IPS-18a (cell line): ENCODE measurements at regions not wholly inside any gene's neighbourhood (a gene's known extent, or its start where the extent isn't known, plus 50 kb on each side); places are given as distances from the start of the nearest gene placed in this dataset.
A peak's percentile ranks its signal among the peaks of the same experiment; 100 is the strongest.
"Not testable (repeated sequence)": the region's sequence is repeated elsewhere in the genome, so short reads cannot be mapped to it uniquely, and the experiment has no call there.

Source experiments
- H3K27ac ChIP-seq: one replicate; pipeline ENCODE4 v1.5.1; 2013; ENCODE audit warnings: low read length
- H3K27me3 ChIP-seq: one replicate; pipeline ENCODE4 v1.6.1; 2013; ENCODE audit warnings: mild to moderate bottlenecking, low read length; ENCODE audit not compliant: control insufficient read depth, insufficient read depth
- H3K36me3 ChIP-seq: one replicate; pipeline ENCODE4 v1.6.1; 2013; ENCODE audit warnings: low read depth, low read length; ENCODE audit not compliant: control insufficient read depth
- H3K4me1 ChIP-seq: one replicate; pipeline ENCODE4 v1.6.1; 2013; ENCODE audit warnings: low read depth, low read length; ENCODE audit not compliant: control insufficient read depth
- H3K4me3 ChIP-seq: one replicate; pipeline ENCODE4 v1.5.1; 2013; ENCODE audit warnings: low read length
- H3K9ac ChIP-seq: one replicate; pipeline ENCODE4 v1.6.1; 2013; ENCODE audit warnings: mild to moderate bottlenecking, low read length, moderate library complexity
- H3K9me3 ChIP-seq: one replicate; pipeline ENCODE4 v1.6.1; 2013; ENCODE audit warnings: low read depth, low read length; ENCODE audit not compliant: control insufficient read depth

GRCh38 chr9:39728862-39729261, 373.4 kb downstream of the SPATA31A1 start:
- not testable (repeated sequence) for H3K9me3 ChIP-seq, H3K36me3 ChIP-seq, H3K4me3 ChIP-seq, H3K27me3 ChIP-seq, H3K9ac ChIP-seq, H3K27ac ChIP-seq, H3K4me1 ChIP-seq

- H3K9me3 ChIP-seq, H3K4me1 ChIP-seq, H3K9ac ChIP-seq, H3K27me3 ChIP-seq, H3K36me3 ChIP-seq, H3K4me3 ChIP-seq, H3K27ac ChIP-seq: not testable (repeated sequence)
These were observed 389.4 kb downstream of the SPATA31A1 start for GRCh38 chr9:39744898-39745297.

- not testable (repeated sequence) for H3K27ac ChIP-seq, H3K4me3 ChIP-seq, H3K27me3 ChIP-seq, H3K4me1 ChIP-seq, H3K9me3 ChIP-seq, H3K9ac ChIP-seq, H3K36me3 ChIP-seq
These were observed 420.1 kb downstream of the SPATA31A1 start for GRCh38 chr9:39775570-39775969.

- H3K27ac ChIP-seq, H3K9ac ChIP-seq, H3K27me3 ChIP-seq, H3K4me1 ChIP-seq, H3K4me3 ChIP-seq, H3K36me3 ChIP-seq, H3K9me3 ChIP-seq: not testable (repeated sequence)
These were observed 435.9 kb downstream of the SPATA31A1 start for GRCh38 chr9:39791356-39791755.

GRCh38 chr9:39797935-39798334, 442.5 kb downstream of the SPATA31A1 start:
- H3K9ac ChIP-seq, H3K27me3 ChIP-seq, H3K4me1 ChIP-seq, H3K27ac ChIP-seq, H3K4me3 ChIP-seq, H3K36me3 ChIP-seq, H3K9me3 ChIP-seq: not testable (repeated sequence)

GRCh38 chr9:39799252-39799651, 443.8 kb downstream of the SPATA31A1 start:
- H3K9ac ChIP-seq, H3K36me3 ChIP-seq, H3K27me3 ChIP-seq, H3K4me1 ChIP-seq, H3K27ac ChIP-seq, H3K9me3 ChIP-seq, H3K4me3 ChIP-seq: not testable (repeated sequence)

GRCh38 chr9:39802561-39802960, 447.1 kb downstream of the SPATA31A1 start:
- H3K4me3 ChIP-seq, H3K9ac ChIP-seq, H3K9me3 ChIP-seq, H3K27ac ChIP-seq, H3K36me3 ChIP-seq, H3K4me1 ChIP-seq, H3K27me3 ChIP-seq: not testable (repeated sequence)

- Histone ChIP-seq H3K27ac (peak overlapping the region; percentile 52), H3K9ac (peak overlapping the region; percentile 61), H3K4me3 (peak overlapping the region; percentile 72)
- not testable (repeated sequence) for H3K9me3 ChIP-seq, H3K4me1 ChIP-seq, H3K36me3 ChIP-seq, H3K27me3 ChIP-seq
These were observed 454.1 kb downstream of the SPATA31A1 start for GRCh38 chr9:39809401-39810226.

- H3K4me3 ChIP-seq, H3K27ac ChIP-seq, H3K27me3 ChIP-seq, H3K9me3 ChIP-seq, H3K4me1 ChIP-seq, H3K36me3 ChIP-seq, H3K9ac ChIP-seq: not testable (repeated sequence)
These were observed 454.9 kb downstream of the SPATA31A1 start for GRCh38 chr9:39810401-39810800.

- H3K9me3 ChIP-seq, H3K27ac ChIP-seq, H3K36me3 ChIP-seq, H3K4me1 ChIP-seq, H3K27me3 ChIP-seq, H3K9ac ChIP-seq, H3K4me3 ChIP-seq: not testable (repeated sequence)
These were observed 456.1 kb downstream of the SPATA31A1 start for GRCh38 chr9:39811615-39812014.

- not testable (repeated sequence) for H3K27me3 ChIP-seq, H3K9ac ChIP-seq, H3K9me3 ChIP-seq, H3K36me3 ChIP-seq, H3K4me3 ChIP-seq, H3K4me1 ChIP-seq, H3K27ac ChIP-seq
These were observed 473.0 kb downstream of the SPATA31A1 start for GRCh38 chr9:39828457-39828856.
